ENCODE measurements at regions not wholly inside any gene's neighbourhood (a gene's known extent, or its start where the extent isn't known, plus 50 kb on each side); places are given as distances from the start of the nearest gene placed in this dataset.

GRCh38 chr15:47355759-47356158, 361.5 kb upstream of the SEMA6D start:
- no peak for FAIRE-seq

GRCh38 chr15:47356297-47356696, 361.0 kb upstream of the SEMA6D start:
- FAIRE-seq: no peak

DNA sequence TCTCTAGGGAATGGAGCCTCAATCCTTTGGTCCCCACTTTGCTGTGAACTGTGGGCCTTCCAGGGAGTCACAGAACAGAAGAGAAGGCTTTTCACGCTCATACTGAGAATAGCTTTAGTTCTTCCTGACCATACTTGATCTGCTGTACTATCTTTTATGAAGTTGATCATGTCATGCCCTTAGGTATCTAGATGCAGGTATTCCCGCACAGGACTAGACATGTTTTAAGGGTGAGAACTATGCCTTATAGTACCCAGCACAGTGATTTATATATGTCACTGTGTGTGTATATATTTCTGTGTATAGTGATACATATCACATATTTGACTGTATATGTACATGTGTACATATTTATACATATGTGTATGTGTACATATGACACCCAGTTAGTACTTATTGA, 358.4 kb upstream of the SEMA6D start:
- no peak for FAIRE-seq

- FAIRE-seq: no peak
Observed at GRCh38 chr15:47360305-47360704, 357.0 kb upstream of the SEMA6D start.

GRCh38 chr15:47362118-47362905, 355.0 kb upstream of the SEMA6D start:
- FAIRE-seq: no peak

- no peak for FAIRE-seq
Observed at GRCh38 chr15:47363653-47364052, 353.7 kb upstream of the SEMA6D start.

DNA sequence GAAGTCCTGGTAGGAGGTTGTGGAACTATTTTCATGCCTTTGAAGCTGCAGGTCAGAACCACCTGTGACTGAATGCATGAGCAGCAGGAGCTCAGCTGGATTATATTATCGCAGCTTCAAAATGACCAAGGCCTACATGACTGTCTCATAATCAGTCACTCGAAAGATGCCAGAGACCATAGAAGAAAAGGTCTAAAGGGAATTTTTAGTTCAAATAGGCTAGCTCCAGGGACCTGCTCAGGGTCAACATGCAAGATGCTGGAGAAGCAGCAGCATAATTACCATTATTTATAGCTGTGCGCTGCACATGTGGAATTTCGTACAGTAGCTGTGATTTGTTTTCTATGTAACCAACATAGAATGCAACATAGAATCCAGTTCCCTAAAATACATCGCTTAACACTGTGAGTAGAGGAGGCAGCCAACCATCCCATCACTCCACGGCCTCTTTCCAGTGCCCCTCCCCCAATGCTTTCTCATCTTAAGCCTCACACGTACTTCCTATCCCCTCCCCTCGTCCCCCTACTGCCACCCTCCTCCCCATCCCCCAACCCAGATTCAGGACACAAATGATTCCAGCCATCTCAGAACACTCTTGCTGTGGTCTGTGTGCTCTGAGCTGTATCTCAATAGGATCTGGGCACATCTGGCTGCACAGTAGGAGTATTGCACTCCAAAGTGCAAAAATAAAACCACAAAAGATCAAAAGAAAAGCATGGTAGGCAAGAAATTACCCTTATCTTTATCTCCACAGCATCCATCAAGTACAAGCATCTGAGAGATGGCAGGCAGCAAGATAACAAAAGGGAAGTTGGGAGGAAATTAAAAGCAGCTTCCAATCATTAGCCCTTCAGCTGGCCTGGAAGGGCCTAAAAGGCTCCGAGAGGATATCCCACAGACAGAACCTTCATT, 352.8 kb upstream of the SEMA6D start:
- FAIRE-seq: no peak

DNA sequence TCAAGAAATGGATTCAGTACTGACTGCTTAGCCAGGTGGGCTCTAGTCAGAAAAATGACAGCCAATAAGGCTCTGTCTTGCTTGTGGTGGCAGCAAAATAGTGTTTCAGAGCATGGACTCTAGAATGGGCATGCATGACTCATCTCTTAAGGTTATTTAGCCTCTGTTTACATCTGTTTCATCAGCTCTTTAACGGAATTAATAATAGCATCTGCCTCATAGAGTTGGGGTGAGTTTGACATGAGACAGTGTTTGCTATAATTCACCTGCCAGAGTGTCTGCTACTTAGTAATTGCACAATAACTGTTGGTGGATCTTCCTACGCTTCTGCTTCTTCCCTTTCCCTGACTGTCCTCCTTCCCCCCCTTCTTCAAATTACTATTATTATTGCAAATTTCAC, 350.4 kb upstream of the SEMA6D start:
- no peak for FAIRE-seq

GRCh38 chr15:47367726-47368390, 349.4 kb upstream of the SEMA6D start:
- no peak for FAIRE-seq

DNA sequence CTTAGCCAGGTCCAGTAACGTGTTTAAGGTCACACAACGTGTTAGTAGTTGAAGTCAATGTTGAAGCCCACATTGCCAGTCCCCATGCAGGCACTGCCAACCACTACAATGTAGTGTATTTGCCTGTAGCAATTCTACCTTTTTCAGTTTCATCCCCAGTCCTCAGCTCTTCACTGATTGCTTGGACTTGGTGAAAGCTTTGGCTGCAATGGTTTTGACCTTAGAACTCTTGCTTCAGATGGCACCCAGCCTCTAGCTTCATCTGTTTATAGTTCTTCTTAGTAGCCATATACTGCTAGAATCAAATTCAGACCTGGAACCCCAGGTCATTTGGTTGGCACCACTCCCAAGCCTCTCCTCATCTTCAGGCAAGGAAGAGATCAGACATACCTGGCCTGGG, 345.4 kb upstream of the SEMA6D start:
- FAIRE-seq: no peak

DNA sequence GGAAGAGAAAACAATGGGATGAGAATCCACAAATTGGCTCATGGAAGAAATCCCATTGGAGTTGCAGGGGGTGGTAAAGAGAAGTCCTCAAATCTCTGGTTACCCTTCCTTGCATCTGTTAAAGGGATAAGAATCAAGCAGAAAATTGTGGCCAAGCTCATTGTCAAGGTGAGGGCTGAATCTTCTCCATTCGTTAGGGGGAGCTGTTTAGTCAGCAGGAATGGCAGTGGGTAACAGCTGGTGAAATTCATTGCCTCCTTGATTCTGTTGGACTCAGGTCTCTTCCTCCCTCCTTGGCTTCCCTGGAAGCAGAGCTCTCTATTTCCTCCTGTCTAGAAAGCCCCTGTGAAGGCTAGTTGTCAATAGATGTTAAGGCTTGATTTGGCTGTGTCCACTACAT, 343.1 kb upstream of the SEMA6D start:
- no peak for FAIRE-seq

- no peak for FAIRE-seq
Observed at GRCh38 chr15:47376190-47376589, 341.1 kb upstream of the SEMA6D start.

GRCh38 chr15:47377465-47377864, 339.8 kb upstream of the SEMA6D start:
- FAIRE-seq: no peak

- no peak for FAIRE-seq
Observed at GRCh38 chr15:47378527-47378926, 338.8 kb upstream of the SEMA6D start.

- FAIRE-seq: no peak
Observed at GRCh38 chr15:47383102-47383501, 334.2 kb upstream of the SEMA6D start.

DNA sequence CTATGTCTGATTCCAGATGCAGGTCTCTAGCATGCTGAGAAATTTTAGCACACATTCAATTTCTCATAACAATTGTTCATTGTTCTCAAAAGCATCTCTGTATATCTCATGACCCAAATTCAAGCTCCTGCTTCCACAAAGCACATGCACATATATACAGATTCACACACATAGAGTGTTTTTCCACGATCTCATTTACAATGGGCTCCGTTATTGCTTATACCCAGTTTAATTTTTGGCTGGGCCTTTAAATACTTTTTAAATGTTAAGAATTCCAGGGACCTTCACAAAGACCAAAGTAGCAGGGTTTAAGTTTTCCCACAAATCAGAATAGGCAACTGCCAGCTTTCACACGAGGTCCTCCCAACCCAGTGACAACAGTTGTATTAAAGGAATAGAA, 333.5 kb upstream of the SEMA6D start:
- no peak for FAIRE-seq

DNA sequence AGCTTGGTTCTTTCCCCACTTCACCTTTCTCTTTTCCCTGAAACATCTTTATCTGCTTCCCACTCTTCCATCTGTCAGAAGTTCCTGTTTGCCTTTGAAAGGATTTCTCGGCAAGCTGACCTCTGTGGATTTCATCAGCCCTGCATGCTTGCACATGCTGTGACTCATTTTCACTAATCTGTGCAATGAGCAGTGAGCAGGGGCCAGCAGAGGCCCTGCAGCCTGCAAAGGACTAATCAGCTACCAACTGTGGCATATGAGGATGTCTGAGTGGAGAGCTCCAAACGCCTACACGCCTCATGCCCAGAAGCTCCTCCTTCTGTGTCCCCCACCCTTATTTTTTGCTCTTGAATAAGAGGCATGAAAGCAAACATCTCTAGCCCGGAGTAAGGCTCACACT, 333.0 kb upstream of the SEMA6D start:
- no peak for FAIRE-seq

DNA sequence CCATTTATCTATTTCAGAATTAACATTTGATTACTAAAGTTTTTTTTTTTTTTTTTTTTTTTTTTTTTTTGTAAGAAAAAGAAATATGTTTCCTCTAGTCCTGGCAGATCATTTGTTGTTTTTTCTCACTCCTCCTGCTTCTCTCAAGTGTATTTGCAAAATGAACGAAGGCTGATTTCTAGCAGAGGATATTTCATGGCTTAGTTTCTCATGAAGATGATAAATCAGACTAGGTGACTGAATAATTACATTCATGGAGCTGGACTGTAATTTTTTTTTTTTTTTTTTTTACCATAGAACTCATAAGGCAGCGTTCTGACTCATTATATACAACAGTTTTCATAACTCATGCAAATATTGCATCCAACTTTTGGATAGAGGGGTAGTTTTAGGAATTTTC, 332.5 kb upstream of the SEMA6D start:
- FAIRE-seq: no peak

DNA sequence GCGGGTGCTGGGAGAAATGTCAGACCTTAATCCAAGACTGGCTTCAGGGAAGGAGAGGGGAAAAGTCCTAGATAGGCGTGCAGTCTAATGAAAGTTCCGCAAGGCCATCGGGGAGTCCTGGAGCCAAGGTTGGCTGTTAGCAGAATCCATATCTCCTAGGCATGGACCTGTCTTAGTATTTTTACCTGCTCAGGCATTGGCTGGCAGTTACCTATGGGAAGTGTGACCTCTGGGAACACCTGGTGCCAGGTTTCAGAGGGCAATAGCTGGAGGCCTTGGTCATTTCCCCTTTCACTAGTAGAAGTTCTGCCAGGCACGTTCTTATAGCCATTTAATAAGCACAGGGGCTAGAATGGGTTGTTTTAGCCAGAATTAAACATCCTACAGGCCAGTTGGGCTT, 330.8 kb upstream of the SEMA6D start:
- no peak for FAIRE-seq

DNA sequence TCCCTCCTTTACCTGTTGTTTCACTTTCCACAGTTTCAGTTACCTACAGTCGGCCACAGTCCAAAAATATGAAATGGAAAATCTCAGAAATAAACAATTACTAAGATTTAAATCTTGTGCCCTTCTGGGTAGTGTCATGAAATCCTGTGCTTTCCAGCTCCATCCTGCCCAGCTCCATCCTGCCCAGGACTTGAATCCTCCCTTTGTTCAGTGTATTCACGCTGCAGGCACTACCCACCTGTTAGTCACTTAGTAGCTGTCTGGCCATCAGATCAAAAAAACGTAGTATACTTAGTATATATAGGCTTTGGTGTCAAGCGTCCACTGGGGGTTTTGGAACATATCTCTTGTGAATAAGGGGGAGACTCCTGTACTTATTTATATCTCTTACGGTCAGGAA, 329.0 kb upstream of the SEMA6D start:
- FAIRE-seq: no peak

GRCh38 chr15:47390208-47390765, 327.0 kb upstream of the SEMA6D start:
- FAIRE-seq: no peak

GRCh38 chr15:47394286-47394809, 323.0 kb upstream of the SEMA6D start:
- no peak for FAIRE-seq

DNA sequence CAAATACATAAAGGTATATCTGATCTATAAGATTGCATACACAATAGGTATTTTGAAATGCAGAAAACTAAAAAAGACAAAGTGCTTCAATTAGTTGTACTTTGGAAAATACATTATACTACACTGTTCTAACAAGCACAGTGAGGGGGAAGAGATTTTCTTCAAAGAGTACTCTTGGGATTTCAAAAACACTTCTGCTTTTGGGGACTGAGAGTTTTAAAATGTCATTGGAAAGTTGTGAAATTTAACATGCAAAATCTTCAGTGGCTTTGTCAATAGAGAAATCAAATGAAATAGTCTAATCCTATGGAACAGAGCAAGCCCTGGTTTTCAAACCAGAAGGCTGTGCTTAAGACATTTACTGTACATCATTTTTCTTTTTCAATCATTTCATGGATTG, 322.2 kb upstream of the SEMA6D start:
- no peak for FAIRE-seq

All from A204.1 (cell line).